ENCODE measurements at regions not wholly inside any gene's neighbourhood (a gene's known extent, or its start where the extent isn't known, plus 50 kb on each side); places are given as distances from the start of the nearest gene placed in this dataset.

GRCh38 chr6:51292659-51293058 is 474.0 kb downstream of the TFAP2B start:
- CTCF ChIA-PET = no interaction called here
- no peak overlapping the region for H3K27ac ChIP-seq

GRCh38 chr6:51299621-51300380 is 481.1 kb downstream of the TFAP2B start:
- ChIA-PET CTCF (interaction anchor here (0.7 kb wide), 1 partner anchor 665 kb away, joined by 4 read pairs; no protein-coding TSS in a partner anchor), POLR2A (ENCODE audit: low non-redundant PET) (no interaction called here)
- TF ChIP-seq CTCF (conservative IDR thresholded peaks at IDR 0.05; ENCODE audit: low read depth) = no peak
- DNase-seq (ENCODE audit: low spot score) = peak; percentile 21
- no peak overlapping the region for H3K27ac ChIP-seq

More at GRCh38 chr6:51292659-51293058, 474.0 kb downstream of the TFAP2B start:
- POLR2A ChIA-PET (ENCODE audit: low non-redundant PET) = no interaction called here
- no peak for DNase-seq (ENCODE audit: low spot score)
- TF ChIP-seq CTCF (conservative IDR thresholded peaks at IDR 0.05; ENCODE audit: low read depth) = no peak

- TF ChIP-seq CTCF (conservative IDR thresholded peaks at IDR 0.05; ENCODE audit: low read depth) = no peak
- no peak overlapping the region for H3K27ac ChIP-seq
- DNase-seq (ENCODE audit: low spot score) = no peak
- POLR2A ChIA-PET (ENCODE audit: low non-redundant PET) = no interaction called here
- CTCF ChIA-PET = no interaction called here
These were observed 481.8 kb downstream of the TFAP2B start for GRCh38 chr6:51300510-51300909.

GRCh38 chr6:51301962-51302361 is 483.3 kb downstream of the TFAP2B start:
- no peak for TF ChIP-seq CTCF (conservative IDR thresholded peaks at IDR 0.05; ENCODE audit: low read depth)
- POLR2A ChIA-PET (ENCODE audit: low non-redundant PET) = no interaction called here
- no peak for DNase-seq (ENCODE audit: low spot score)
- CTCF ChIA-PET = interaction anchor here (0.6 kb wide), 1 partner anchor 311 kb away, joined by 5 read pairs; no protein-coding TSS in a partner anchor
- no peak overlapping the region for H3K27ac ChIP-seq

GRCh38 chr6:51302431-51302830 is 483.8 kb downstream of the TFAP2B start:
- ChIA-PET CTCF (interaction anchor here (0.6 kb wide), 1 partner anchor 311 kb away, joined by 5 read pairs; no protein-coding TSS in a partner anchor), POLR2A (ENCODE audit: low non-redundant PET) (no interaction called here)
- TF ChIP-seq CTCF (conservative IDR thresholded peaks at IDR 0.05; ENCODE audit: low read depth) = no peak
- H3K27ac ChIP-seq = no peak overlapping the region
- DNase-seq (ENCODE audit: low spot score) = no peak

- ChIA-PET POLR2A (ENCODE audit: low non-redundant PET) (no interaction called here), CTCF (interaction anchor here (0.6 to 0.7 kb wide), 2 partner anchors 193 to 885 kb away, joined by 3 read pairs; no protein-coding TSS in a partner anchor)
- DNase-seq (ENCODE audit: low spot score) = no peak
- no peak for TF ChIP-seq CTCF (conservative IDR thresholded peaks at IDR 0.05; ENCODE audit: low read depth)
- no peak overlapping the region for H3K27ac ChIP-seq
These were observed 484.7 kb downstream of the TFAP2B start for GRCh38 chr6:51303338-51303737.
